Astrocyte (in vitro differentiated cells and primary cell): ENCODE measurements at regions not wholly inside any gene's neighbourhood (a gene's known extent, or its start where the extent isn't known, plus 50 kb on each side); places are given as distances from the start of the nearest gene placed in this dataset.

Experiments used
- DNase-seq: peaks from one replicate; pipeline ENCODE4 v3.0.0-alpha.2; 2010; ENCODE audit warnings: low read depth
- FAIRE-seq: peaks from 2 replicates; lab custom pipeline; 2011; peaks lifted over from hg19 to GRCh38; lab: Jason Lieb, UNC
- H2AFZ ChIP-seq: 2 replicates; pipeline ENCODE4 v1.6.0; 2012; ENCODE audit warnings: low read depth, low read length, inconsistent platforms
- H3K27ac ChIP-seq: 2 replicates; pipeline ENCODE4 v1.5.1; 2011; ENCODE audit warnings: low read depth, low read length, inconsistent platforms
- H3K27me3 ChIP-seq: 2 replicates; pipeline ENCODE4 v1.6.0; 2011; ENCODE audit warnings: low read length, inconsistent platforms; ENCODE audit not compliant: insufficient read depth
- H3K36me3 ChIP-seq: 2 replicates; pipeline ENCODE4 v1.5.1; 2011; ENCODE audit warnings: low read length, inconsistent platforms; ENCODE audit not compliant: insufficient read depth
- H3K4me1 ChIP-seq: 2 replicates; pipeline ENCODE4 v1.5.1; 2011; ENCODE audit warnings: low read length, inconsistent platforms; ENCODE audit not compliant: insufficient read depth
- H3K4me2 ChIP-seq: 2 replicates; pipeline ENCODE4 v1.6.0; 2012; ENCODE audit warnings: low read length, inconsistent platforms
- H3K4me3 ChIP-seq: 2 replicates; pipeline ENCODE4 v1.5.1; 2011; ENCODE audit warnings: low read depth, mild to moderate bottlenecking, low read length, inconsistent platforms; ENCODE audit not compliant: insufficient read depth
- H3K79me2 ChIP-seq: 2 replicates; pipeline ENCODE4 v1.6.0; 2012; ENCODE audit warnings: mild to moderate bottlenecking, low read length, inconsistent platforms; ENCODE audit not compliant: insufficient read depth
- H3K9ac ChIP-seq: 2 replicates; pipeline ENCODE4 v1.6.0; 2012; ENCODE audit warnings: mild to moderate bottlenecking, low read length, inconsistent platforms
- H3K9me3 ChIP-seq: 2 replicates; pipeline ENCODE4 v1.5.1; 2012; ENCODE audit warnings: low read depth, mild to moderate bottlenecking, low read length, inconsistent platforms; ENCODE audit not compliant: insufficient read depth
- H4K20me1 ChIP-seq: 2 replicates; pipeline ENCODE4 v1.6.0; 2012; ENCODE audit warnings: low read length, inconsistent platforms; ENCODE audit not compliant: insufficient read depth
- H3K27ac Mint-ChIP-seq: one replicate; pipeline ENCODE4 v1.8.0; 2021; ENCODE audit warnings: mild to moderate bottlenecking, mixed read lengths; ENCODE audit not compliant: unreplicated experiment
- H3K27me3 Mint-ChIP-seq: one replicate; pipeline ENCODE4 v1.8.0; 2021; ENCODE audit warnings: low read depth, mixed read lengths; ENCODE audit not compliant: unreplicated experiment
- H3K36me3 Mint-ChIP-seq: one replicate; pipeline ENCODE4 v1.8.0; 2021; ENCODE audit warnings: low read depth, mixed read lengths; ENCODE audit not compliant: unreplicated experiment
- H3K4me1 Mint-ChIP-seq: one replicate; pipeline ENCODE4 v1.8.0; 2021; ENCODE audit warnings: low read depth, mixed read lengths; ENCODE audit not compliant: unreplicated experiment
- H3K4me3 Mint-ChIP-seq: one replicate; pipeline ENCODE4 v1.8.0; 2021; ENCODE audit warnings: mild to moderate bottlenecking, moderate library complexity, mixed read lengths; ENCODE audit not compliant: unreplicated experiment
- H3K9me3 Mint-ChIP-seq: one replicate; pipeline ENCODE4 v1.8.0; 2021; ENCODE audit warnings: mild to moderate bottlenecking, mixed read lengths; ENCODE audit not compliant: unreplicated experiment
- EZH2 ChIP-seq: IDR thresholded peaks from 2 replicates; pipeline ENCODE4 v1.6.1; 2012; ENCODE audit warnings: mild to moderate bottlenecking, low read length, inconsistent platforms; ENCODE audit not compliant: insufficient read depth
- TF ChIP-seq, protein P1 (sequence below): IDR thresholded peaks from 2 replicates; pipeline ENCODE4 v1.5.1; 2011; ENCODE audit warnings: low read depth, mild to moderate bottlenecking, inconsistent platforms, low read length, moderate library complexity; ENCODE audit not compliant: insufficient read depth

- peaks cover 5% of the 10 kb centered on the region for H3K4me1 ChIP-seq
- peak overlapping the region; percentile 93 for H2AFZ ChIP-seq
- no peak for FAIRE-seq
- H3K9me3 ChIP-seq = no peaks in the 10 kb centered on the region
- H4K20me1 ChIP-seq = peaks cover 22% of the 10 kb centered on the region
- Mint-ChIP-seq H3K27ac (peak overlapping the region; percentile 92), H3K4me3 (peak overlapping the region; percentile 100), H3K4me1 (peaks cover 9% of the 10 kb centered on the region), H3K9me3 (no peaks in the 10 kb centered on the region), H3K36me3 (no peaks in the 10 kb centered on the region), H3K27me3 (no peaks in the 10 kb centered on the region)
- no peak for DNase-seq
- peak overlapping the region; percentile 85 for H3K9ac ChIP-seq
- peaks cover 48% of the 10 kb centered on the region for H3K79me2 ChIP-seq
- no peaks in the 10 kb centered on the region for H3K27me3 ChIP-seq
- H3K36me3 ChIP-seq = no peaks in the 10 kb centered on the region
- H3K27ac ChIP-seq = peak overlapping the region; percentile 58
- H3K4me2 ChIP-seq = peak overlapping the region; percentile 95
- TF ChIP-seq EZH2 = no peak
- TF ChIP-seq, protein P1, sequence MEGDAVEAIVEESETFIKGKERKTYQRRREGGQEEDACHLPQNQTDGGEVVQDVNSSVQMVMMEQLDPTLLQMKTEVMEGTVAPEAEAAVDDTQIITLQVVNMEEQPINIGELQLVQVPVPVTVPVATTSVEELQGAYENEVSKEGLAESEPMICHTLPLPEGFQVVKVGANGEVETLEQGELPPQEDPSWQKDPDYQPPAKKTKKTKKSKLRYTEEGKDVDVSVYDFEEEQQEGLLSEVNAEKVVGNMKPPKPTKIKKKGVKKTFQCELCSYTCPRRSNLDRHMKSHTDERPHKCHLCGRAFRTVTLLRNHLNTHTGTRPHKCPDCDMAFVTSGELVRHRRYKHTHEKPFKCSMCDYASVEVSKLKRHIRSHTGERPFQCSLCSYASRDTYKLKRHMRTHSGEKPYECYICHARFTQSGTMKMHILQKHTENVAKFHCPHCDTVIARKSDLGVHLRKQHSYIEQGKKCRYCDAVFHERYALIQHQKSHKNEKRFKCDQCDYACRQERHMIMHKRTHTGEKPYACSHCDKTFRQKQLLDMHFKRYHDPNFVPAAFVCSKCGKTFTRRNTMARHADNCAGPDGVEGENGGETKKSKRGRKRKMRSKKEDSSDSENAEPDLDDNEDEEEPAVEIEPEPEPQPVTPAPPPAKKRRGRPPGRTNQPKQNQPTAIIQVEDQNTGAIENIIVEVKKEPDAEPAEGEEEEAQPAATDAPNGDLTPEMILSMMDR = no peak
- peak overlapping the region; percentile 90 for H3K4me3 ChIP-seq
Observed at GRCh38 chrY:19567051-19567921, 177.2 kb downstream of the KDM5D start.

- Mint-ChIP-seq H3K36me3 (no peaks in the 10 kb centered on the region), H3K9me3 (no peaks in the 10 kb centered on the region), H3K27me3 (no peaks in the 10 kb centered on the region), H3K4me1 (no peaks in the 10 kb centered on the region), H3K27ac (no peak overlapping the region), H3K4me3 (no peak overlapping the region)
- FAIRE-seq (no peak), DNase-seq (no peak)
- no peak overlapping the region for H2AFZ ChIP-seq
- no peaks in the 10 kb centered on the region for H3K79me2 ChIP-seq
- no peak overlapping the region for H3K27ac ChIP-seq
- H3K4me2 ChIP-seq = no peak overlapping the region
- no peaks in the 10 kb centered on the region for H3K27me3 ChIP-seq
- H3K9ac ChIP-seq = no peak overlapping the region
- TF ChIP-seq EZH2 = no peak
- TF ChIP-seq, protein P1 = no peak
- H3K36me3 ChIP-seq = no peaks in the 10 kb centered on the region
- no peak overlapping the region for H3K4me3 ChIP-seq
- no peaks in the 10 kb centered on the region for H3K4me1 ChIP-seq
- H4K20me1 ChIP-seq = no peaks in the 10 kb centered on the region
- H3K9me3 ChIP-seq = no peaks in the 10 kb centered on the region
Observed at GRCh38 chrY:19559161-19559560, 185.4 kb downstream of the KDM5D start.
